DMS114 treated with DMSO at 0.1 percent for 48 hours (cell line): ENCODE measurements at regions not wholly inside any gene's neighbourhood (a gene's known extent, or its start where the extent isn't known, plus 50 kb on each side); places are given as distances from the start of the nearest gene placed in this dataset.
"Not testable (repeated sequence)": the region's sequence is repeated elsewhere in the genome, so short reads cannot be mapped to it uniquely, and the experiment has no call there.

Experiments
- DNase-seq: peaks from one replicate; lab custom pipeline; 2025; ENCODE audit not compliant: unreplicated experiment; lab: John Stamatoyannopoulos, UW

- no peak for DNase-seq
These were observed 942.2 kb downstream of the CNTNAP5 start for GRCh38 chr2:124967325-124967724.

GRCh38 chr2:124970030-124970429 lies 944.9 kb downstream of the CNTNAP5 start:
- no peak for DNase-seq

- no peak for DNase-seq
These were observed 948.3 kb downstream of the CNTNAP5 start for GRCh38 chr2:124973396-124973795.

- no peak for DNase-seq
These were observed 950.1 kb downstream of the CNTNAP5 start for GRCh38 chr2:124975224-124975623.

- DNase-seq = no peak
These were observed 950.6 kb downstream of the CNTNAP5 start for GRCh38 chr2:124975648-124976047.

- DNase-seq = no peak
These were observed 953.5 kb downstream of the CNTNAP5 start for GRCh38 chr2:124978597-124978996.

- no peak for DNase-seq
These were observed 958.5 kb downstream of the CNTNAP5 start for GRCh38 chr2:124983595-124983994.

- no peak for DNase-seq
These were observed 960.2 kb downstream of the CNTNAP5 start for GRCh38 chr2:124985270-124985669.

GRCh38 chr2:124986136-124986535 lies 961.0 kb downstream of the CNTNAP5 start:
- DNase-seq = no peak

GRCh38 chr2:124986870-124987269 lies 961.8 kb downstream of the CNTNAP5 start:
- DNase-seq = not testable (repeated sequence)

GRCh38 chr2:124987436-124987835 lies 962.3 kb downstream of the CNTNAP5 start:
- DNase-seq = not testable (repeated sequence)

GRCh38 chr2:124988111-124988510 lies 963.0 kb downstream of the CNTNAP5 start:
- DNase-seq = no peak

- no peak for DNase-seq
These were observed 963.7 kb downstream of the CNTNAP5 start for GRCh38 chr2:124988794-124989193.

GRCh38 chr2:124993809-124994208 lies 968.7 kb downstream of the CNTNAP5 start:
- DNase-seq = no peak

- DNase-seq = no peak
These were observed 970.3 kb downstream of the CNTNAP5 start for GRCh38 chr2:124995185-124995912.

- no peak for DNase-seq
These were observed 971.3 kb downstream of the CNTNAP5 start for GRCh38 chr2:124996406-124996805.

- DNase-seq = no peak
These were observed 974.8 kb downstream of the CNTNAP5 start for GRCh38 chr2:124999906-125000305.

- DNase-seq = no peak
These were observed 979.2 kb downstream of the CNTNAP5 start for GRCh38 chr2:125004106-125004800.

- no peak for DNase-seq
These were observed 981.6 kb downstream of the CNTNAP5 start for GRCh38 chr2:125006676-125007075.

- not testable (repeated sequence) for DNase-seq
These were observed 1003.6 kb downstream of the CNTNAP5 start for GRCh38 chr2:125028721-125029120.

- no peak for DNase-seq
These were observed 1008.8 kb downstream of the CNTNAP5 start for GRCh38 chr2:125033871-125034270.

- no peak for DNase-seq
These were observed 1012.1 kb downstream of the CNTNAP5 start for GRCh38 chr2:125037135-125037653.
